HG02798 (cell line): ENCODE measurements at regions not wholly inside any gene's neighbourhood (a gene's known extent, or its start where the extent isn't known, plus 50 kb on each side); places are given as distances from the start of the nearest gene placed in this dataset.
"Not testable (repeated sequence)": the region's sequence is repeated elsewhere in the genome, so short reads cannot be mapped to it uniquely, and the experiment has no call there.

ENCODE experiments used
- ATAC-seq: cut with Tn5 transposase; IDR thresholded peaks from one replicate; pipeline ENCODE4 v1.9.1; 2021; ENCODE audit warnings: mild to moderate bottlenecking; ENCODE audit not compliant: unreplicated experiment, poor library complexity

DNA sequence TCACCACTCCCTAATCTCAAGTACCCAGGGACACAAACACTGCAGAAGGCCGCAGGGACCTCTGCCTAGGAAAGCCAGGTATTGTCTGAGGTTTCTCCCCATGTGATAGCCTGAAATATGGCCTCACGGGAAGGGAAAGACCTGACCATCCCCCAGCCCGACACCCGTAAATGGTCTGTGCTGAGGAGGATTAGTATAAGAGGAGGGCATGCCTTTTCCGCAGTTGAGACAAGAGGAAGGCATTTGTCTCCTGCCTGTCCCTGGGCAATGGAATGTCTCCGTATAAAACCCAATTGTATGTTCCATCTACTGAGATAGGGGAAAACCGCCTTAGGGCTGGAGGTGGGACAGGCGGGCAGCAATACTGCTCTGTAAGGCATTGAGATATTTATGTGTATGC lies 1082.1 kb downstream of the UQCRFS1 start:
- not testable (repeated sequence) for ATAC-seq

GRCh38 chr19:28130066-28130511 lies 1082.9 kb downstream of the UQCRFS1 start:
- ATAC-seq: peak; percentile 73

DNA sequence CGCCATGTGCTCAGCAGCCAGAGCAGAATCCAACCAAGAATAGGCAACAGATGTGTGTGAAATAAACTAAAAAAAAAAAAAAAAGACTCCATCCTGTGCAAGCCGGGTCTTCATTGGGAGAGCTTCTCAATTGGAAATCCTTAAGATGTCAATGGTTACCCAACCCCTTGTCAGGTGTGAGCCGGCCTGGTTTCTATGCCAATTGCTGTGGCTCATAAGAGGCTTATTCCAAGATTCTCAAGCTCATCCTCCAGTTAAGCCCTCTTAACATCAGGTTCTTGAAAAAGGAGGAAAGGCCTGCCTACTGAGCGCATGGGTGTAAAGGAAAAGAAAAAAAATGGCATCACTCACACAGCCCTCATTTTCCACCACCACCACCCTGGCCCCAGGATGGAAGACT lies 1084.6 kb downstream of the UQCRFS1 start:
- ATAC-seq: no peak

DNA sequence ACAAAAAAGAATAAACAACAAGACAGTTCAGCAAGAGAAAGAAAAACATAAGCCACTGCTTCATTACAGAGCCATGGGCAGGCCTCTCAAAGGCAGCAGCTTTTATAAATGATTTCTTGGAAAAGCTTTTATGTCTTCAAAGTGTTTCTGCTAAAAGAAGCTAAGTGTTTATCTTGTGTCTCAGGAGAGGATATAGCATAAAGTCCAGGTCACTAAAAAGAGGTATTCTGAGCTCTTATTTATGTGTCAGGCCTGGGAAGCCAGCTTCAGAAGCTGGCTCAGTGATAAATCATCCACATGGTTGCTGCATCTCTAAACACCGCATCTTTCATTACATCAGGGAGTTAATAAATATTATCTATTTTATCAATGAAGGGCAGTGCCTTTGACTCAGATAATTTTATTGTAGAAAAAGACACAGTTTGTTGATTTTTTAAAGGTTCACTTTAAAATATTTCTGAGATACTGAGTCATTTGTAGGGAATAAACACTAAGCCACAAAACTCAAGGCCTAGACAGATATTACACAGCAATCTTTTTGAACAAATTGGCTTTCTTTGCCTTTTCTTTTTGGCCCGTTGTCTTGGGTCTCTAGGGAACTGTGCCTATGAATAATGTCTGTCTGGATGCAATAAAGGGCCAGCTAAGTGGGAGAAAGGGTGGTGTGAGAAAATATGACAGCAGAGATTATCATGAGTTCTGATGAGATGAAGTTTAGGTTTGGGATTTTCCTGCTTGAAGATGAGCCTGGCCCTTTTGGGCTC lies 1086.6 kb downstream of the UQCRFS1 start:
- ATAC-seq: no peak

DNA sequence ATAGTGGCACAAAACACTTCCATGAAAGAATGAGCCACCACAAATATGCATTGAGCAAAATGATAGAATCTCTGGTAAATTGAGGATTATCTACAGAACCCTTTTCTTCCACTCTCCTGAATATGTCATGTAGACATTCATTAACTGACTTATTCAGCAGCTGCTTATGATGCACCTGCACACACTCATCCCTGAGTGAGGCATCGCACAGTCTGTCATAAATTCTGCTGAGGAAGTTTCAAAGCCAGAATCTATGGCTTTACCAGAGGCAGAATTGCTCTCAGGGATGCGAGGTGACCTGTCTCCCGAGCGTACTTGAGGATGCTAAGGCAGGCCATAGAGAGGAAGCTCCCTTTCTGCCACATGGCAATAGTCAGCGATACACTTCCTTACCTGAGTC lies 1090.2 kb downstream of the UQCRFS1 start:
- no peak for ATAC-seq

- no peak for ATAC-seq
These were observed 1094.7 kb downstream of the UQCRFS1 start for GRCh38 chr19:28118235-28118634.

- ATAC-seq: no peak
These were observed 1095.8 kb downstream of the UQCRFS1 start for GRCh38 chr19:28117143-28117542.

DNA sequence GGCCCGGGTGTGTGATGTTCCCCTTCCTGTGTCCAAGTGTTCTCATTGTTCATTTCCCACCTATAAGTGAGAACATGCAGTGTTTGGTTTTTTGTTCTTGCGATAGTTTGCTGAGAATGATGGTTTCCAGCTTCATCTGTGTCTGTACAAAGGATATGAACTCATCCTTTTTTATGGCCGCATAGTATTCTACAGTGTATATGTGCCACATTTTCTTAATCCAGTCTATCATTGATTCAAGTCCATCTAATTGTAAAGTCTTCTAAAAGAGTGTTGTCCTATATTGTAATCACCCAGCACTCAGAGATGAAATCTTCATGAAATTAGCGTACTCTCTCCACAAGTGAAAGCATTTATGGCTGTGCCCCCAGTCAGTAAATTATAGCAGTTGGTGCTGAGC lies 1096.6 kb downstream of the UQCRFS1 start:
- not testable (repeated sequence) for ATAC-seq

GRCh38 chr19:28103921-28104320 lies 1109.0 kb downstream of the UQCRFS1 start:
- ATAC-seq: no peak

DNA sequence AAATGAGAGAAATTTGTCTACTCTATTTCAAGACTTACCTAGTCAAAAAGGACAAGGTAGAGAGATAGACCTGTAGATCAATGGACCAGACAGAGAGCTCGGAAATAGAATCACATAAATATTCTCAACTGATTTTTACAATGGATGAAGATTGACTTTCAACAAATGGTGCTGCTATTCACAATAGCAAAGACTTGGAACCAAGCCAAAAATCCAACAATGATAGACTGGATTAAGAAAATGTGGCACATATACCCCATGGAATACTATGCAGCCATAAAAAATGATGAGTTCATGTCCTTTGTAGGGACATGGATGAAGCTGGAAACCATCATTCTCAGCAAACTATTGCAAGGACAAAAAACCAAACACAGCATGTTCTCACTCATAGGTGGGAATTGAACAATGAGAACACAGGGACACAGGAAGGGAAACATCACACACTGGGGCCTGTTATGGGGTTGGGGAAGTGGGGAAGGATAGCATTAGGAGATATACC lies 1128.2 kb downstream of the UQCRFS1 start:
- not testable (repeated sequence) for ATAC-seq

DNA sequence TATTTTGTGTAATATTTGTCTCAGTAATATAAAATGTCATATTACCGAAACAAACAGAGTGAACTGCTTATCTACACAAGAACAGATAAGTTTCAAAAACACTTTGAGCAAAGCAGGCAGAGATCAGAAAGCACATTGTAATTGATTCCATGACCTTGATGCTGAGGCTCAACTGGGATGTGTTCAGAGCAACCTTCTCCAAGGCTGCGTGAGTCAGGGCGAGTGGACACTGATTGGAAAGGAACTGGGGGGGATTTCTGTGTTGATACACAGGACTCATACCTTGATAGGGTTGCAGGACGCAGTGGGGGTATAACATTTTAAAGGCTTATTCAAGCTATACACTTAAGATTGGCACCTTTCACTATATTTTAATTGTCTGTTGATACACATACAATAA lies 1136.3 kb downstream of the UQCRFS1 start:
- ATAC-seq: no peak

- peak; percentile 25 for ATAC-seq
These were observed 1137.7 kb downstream of the UQCRFS1 start for GRCh38 chr19:28075229-28075628.

GRCh38 chr19:28074773-28075172 lies 1138.2 kb downstream of the UQCRFS1 start:
- peak; percentile 88 for ATAC-seq

DNA sequence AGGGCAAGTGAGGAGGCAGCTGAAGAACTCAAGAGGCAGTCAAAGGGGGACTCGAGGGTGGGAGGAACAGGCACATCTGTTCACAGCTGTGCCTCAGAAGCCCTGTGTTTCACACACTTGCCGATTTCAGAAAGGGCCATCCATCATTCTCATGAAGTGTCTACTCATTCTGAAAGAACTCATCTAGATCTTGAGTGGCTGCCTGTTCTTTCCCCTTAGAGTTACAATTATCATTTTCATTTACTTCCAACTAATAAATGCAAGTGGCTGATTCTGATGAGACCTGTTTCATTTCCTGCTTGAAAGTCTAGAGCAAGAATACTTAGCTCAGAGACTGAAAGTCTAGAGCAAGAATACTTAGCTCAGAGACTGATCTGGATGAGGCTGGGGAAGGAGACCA lies 1145.1 kb downstream of the UQCRFS1 start:
- ATAC-seq: peak; percentile 82

GRCh38 chr19:28066988-28067387 lies 1146.0 kb downstream of the UQCRFS1 start:
- no peak for ATAC-seq

GRCh38 chr19:28066161-28066560 lies 1146.8 kb downstream of the UQCRFS1 start:
- no peak for ATAC-seq

DNA sequence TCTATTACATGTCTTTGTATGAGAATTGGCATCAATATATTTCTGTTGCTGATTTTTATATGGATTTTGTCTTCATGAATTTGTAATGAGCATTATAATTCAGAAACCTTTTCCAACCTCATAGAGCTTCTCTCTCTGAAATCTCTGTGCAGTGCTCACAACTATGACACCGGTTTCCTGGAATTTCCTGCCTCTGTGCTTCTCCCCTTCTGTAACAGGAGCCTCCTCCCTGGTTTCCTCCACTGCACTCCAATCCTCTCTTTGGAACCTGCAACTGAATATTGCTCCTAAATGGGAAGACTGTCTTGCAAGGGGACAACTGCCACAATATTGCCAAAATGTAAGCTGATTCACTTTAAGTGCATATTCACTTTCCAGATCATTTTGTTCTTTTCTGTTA lies 1147.9 kb downstream of the UQCRFS1 start:
- no peak for ATAC-seq

DNA sequence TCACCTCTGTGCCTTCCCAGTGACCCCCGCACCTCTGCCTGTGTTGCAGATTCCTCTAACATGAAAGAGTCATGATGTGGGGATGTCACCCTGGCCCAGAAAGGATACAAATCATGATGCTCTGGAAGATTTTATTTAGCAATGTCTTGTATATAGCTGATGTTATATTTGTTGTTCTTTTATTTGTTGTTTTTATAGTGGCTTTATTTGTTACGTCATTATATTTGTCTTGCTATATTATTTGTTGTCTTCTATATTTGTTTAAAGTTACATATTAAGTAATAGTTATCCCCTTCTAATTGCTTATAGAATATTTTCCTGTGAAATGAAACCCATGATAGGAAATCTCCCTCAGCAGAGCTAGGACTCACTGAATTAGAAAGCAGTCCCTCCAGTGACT lies 1149.2 kb downstream of the UQCRFS1 start:
- no peak for ATAC-seq

DNA sequence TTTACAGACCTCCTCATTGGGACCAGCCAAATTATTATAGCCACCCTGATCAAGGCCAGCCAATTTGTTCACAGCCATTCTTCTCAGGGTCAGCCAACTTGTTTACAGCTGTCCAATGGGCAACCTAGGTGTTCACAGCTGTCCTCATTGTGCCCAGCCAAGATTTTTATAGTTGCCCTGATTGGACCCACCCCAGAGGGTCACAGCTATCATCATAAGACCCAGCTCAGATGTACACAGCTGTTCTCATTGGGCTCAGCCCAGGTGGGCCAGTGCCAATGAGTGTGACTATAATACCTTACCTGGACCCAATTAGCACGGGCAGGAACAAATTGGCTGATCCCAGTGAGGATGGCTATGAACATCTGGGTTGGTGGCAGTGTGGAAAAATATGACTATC lies 1151.8 kb downstream of the UQCRFS1 start:
- ATAC-seq: no peak

- ATAC-seq: not testable (repeated sequence)
These were observed 1155.9 kb downstream of the UQCRFS1 start for GRCh38 chr19:28057026-28057425.

DNA sequence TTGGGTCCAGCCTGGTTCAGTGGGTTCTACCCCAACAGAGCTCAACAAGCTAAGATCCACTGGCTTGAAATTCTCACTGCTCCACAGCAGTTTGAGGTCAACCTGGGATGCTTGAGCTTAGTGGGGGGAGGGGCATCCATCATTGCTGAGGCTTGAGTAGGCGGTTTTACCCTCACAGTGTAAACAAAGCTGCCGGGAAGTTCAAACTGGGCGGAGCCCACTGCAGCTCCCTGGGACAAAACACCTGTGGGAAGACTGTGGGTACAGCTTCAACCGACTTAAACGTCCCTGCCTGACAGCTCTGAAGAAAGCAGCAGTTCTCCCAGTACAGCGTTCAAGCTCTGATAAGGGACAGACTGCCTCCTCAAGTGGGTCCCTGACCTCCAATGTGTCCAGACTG lies 1161.9 kb downstream of the UQCRFS1 start:
- ATAC-seq: no peak

- ATAC-seq: no peak
These were observed 1163.1 kb downstream of the UQCRFS1 start for GRCh38 chr19:28049875-28050274.
